SK-N-SH treated with all-trans-retinoic acid at 6 μM for 48 hours (cell line): ENCODE measurements at regions not wholly inside any gene's neighbourhood (a gene's known extent, or its start where the extent isn't known, plus 50 kb on each side); places are given as distances from the start of the nearest gene placed in this dataset.

Source experiments
- ATAC-seq: fragments of 200-7000 bp; cut with Tn5 transposase; 3 replicates; pipeline ENCODE4 v1.9.1; 2020; ENCODE audit warnings: mild to moderate bottlenecking, moderate library complexity
- ARNTL ChIP-seq: fragments of 450-650 bp; formaldehyde crosslinking; IDR thresholded peaks from 2 replicates; pipeline ENCODE4 v1.5.0; 2020; ENCODE audit warnings: low read depth, mild to moderate bottlenecking, moderate library complexity, borderline replicate concordance
- BACH2 ChIP-seq: fragments of 250-450 bp; sonication (Bioruptor Pico); IDR thresholded peaks from 2 replicates; pipeline ENCODE4 v1.9.0; 2021; ENCODE audit warnings: mild to moderate bottlenecking, borderline replicate concordance
- ISL1 ChIP-seq: fragments of 250-450 bp; sonication (Bioruptor Pico); IDR thresholded peaks from 2 replicates; pipeline ENCODE4 v2.1.2; 2022; ENCODE audit warnings: mild to moderate bottlenecking, moderate library complexity
- OSR1 ChIP-seq: fragments of 250-450 bp; sonication (Bioruptor Pico); IDR thresholded peaks from 2 replicates; pipeline ENCODE4 v1.8.0; 2022; ENCODE audit warnings: moderate library complexity, mild to moderate bottlenecking, inconsistent platforms
- PPARA ChIP-seq: fragments of 250-450 bp; sonication (Bioruptor Pico); IDR thresholded peaks from 2 replicates; pipeline ENCODE4 v1.5.0; 2020; ENCODE audit warnings: mild to moderate bottlenecking, borderline replicate concordance
- RARB ChIP-seq: fragments of 250-450 bp; sonication (Bioruptor Pico); IDR thresholded peaks from 2 replicates; pipeline ENCODE4 v1.8.0; 2021; ENCODE audit warnings: mild to moderate bottlenecking, moderate library complexity
- SNAI2 ChIP-seq: fragments of 250-450 bp; sonication (Bioruptor Pico); IDR thresholded peaks from 2 replicates; pipeline ENCODE4 v1.5.0; 2020; ENCODE audit warnings: mild to moderate bottlenecking, moderate library complexity
- TOX ChIP-seq: fragments of 250-450 bp; sonication (Bioruptor Pico); IDR thresholded peaks from 2 replicates; pipeline ENCODE4 v1.8.0; 2021; ENCODE audit warnings: mild to moderate bottlenecking, moderate library complexity, borderline replicate concordance
- ZC3H10 ChIP-seq: fragments of 250-450 bp; sonication (Bioruptor Pico); IDR thresholded peaks from 2 replicates; pipeline ENCODE4 v1.5.1; 2021; ENCODE audit warnings: mild to moderate bottlenecking, moderate library complexity
- ZFP3 ChIP-seq: fragments of 250-450 bp; sonication (Bioruptor Pico); IDR thresholded peaks from 2 replicates; pipeline ENCODE4 v1.5.0; 2020; ENCODE audit warnings: mild to moderate bottlenecking, moderate library complexity
- ZFP30 ChIP-seq: fragments of 450-650 bp; formaldehyde crosslinking; IDR thresholded peaks from 2 replicates; pipeline ENCODE4 v1.5.0; 2022; ENCODE audit warnings: mild to moderate bottlenecking, moderate library complexity
- ZNF565 ChIP-seq: fragments of 450-650 bp; formaldehyde crosslinking; conservative IDR thresholded peaks from 2 replicates; pipeline ENCODE4 v1.5.0; 2020; ENCODE audit warnings: low read depth, mild to moderate bottlenecking, moderate library complexity
- ZNF8 ChIP-seq: fragments of 450-650 bp; formaldehyde crosslinking; IDR thresholded peaks from 2 replicates; pipeline ENCODE4 v1.5.0; 2020; ENCODE audit warnings: mild to moderate bottlenecking, moderate library complexity
- TF ChIP-seq, protein P1 (sequence below): fragments of 250-450 bp; sonication (Bioruptor Pico); IDR thresholded peaks from 2 replicates; pipeline ENCODE4 v1.5.1; 2021; ENCODE audit warnings: mild to moderate bottlenecking, moderate library complexity
- TF ChIP-seq, protein P2 (sequence below): fragments of 250-450 bp; sonication (Bioruptor Pico); IDR thresholded peaks from 2 replicates; pipeline ENCODE4 v1.5.0; 2020; ENCODE audit warnings: mild to moderate bottlenecking, moderate library complexity
- TF ChIP-seq, protein P3 (sequence below): fragments of 250-450 bp; sonication (Bioruptor Pico); IDR thresholded peaks from 2 replicates; pipeline ENCODE4 v1.8.0; 2021; ENCODE audit warnings: low read depth, mild to moderate bottlenecking, moderate library complexity, borderline replicate concordance
- TF ChIP-seq, protein P4 (sequence below): fragments of 250-450 bp; sonication (Bioruptor Pico); IDR thresholded peaks from 2 replicates; pipeline ENCODE4 v1.8.0; 2020; ENCODE audit warnings: mild to moderate bottlenecking, moderate library complexity, borderline replicate concordance

DNA sequence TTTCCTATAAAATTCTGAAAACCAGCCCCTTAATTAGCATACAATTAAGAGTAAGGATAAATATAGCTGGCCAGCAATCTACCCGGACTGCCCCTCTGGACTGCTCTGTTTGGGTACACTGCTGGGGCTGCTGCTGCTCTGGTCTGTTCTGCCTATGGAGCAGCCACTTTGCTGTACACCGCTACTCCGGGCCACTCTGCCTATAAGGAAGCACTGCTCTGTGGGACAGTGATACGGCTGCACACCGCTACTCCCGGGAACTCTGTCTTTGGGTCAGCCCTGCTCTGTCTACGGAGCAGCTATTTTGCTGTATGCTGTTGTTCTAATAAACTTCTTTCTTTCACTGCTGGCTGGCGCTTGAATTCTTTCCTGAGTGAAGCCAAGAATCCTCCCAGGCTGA lies 316.5 kb upstream of the PLSCR5 start (continued):
- TF ChIP-seq, protein P1, sequence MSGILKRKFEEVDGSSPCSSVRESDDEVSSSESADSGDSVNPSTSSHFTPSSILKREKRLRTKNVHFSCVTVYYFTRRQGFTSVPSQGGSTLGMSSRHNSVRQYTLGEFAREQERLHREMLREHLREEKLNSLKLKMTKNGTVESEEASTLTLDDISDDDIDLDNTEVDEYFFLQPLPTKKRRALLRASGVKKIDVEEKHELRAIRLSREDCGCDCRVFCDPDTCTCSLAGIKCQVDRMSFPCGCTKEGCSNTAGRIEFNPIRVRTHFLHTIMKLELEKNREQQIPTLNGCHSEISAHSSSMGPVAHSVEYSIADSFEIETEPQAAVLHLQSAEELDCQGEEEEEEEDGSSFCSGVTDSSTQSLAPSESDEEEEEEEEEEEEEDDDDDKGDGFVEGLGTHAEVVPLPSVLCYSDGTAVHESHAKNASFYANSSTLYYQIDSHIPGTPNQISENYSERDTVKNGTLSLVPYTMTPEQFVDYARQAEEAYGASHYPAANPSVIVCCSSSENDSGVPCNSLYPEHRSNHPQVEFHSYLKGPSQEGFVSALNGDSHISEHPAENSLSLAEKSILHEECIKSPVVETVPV = no peak
- no peak for TF ChIP-seq ARNTL (CRISPR knock-in tag)

DNA sequence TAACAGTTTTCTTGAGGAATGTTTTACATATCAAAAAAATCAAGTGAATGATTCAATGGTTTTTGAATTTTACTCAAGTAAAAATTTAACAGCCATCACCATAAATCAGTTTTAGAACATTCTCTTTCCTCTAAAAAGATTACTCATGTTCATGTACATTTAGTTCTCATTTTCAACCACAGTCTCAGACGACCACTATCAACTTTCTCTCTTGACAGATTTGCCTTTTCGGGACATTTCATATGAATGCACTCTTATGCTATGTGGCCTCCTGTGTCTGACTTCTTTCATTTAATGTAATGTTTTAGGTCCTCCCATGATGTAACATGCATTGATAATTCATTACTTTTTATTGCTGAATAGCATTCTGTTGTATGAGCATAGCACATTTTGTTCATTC lies 309.3 kb upstream of the PLSCR5 start:
- TF ChIP-seq OSR1 (CRISPR knock-in tag) (no peak), ZNF565 (no peak), ZNF8 (CRISPR knock-in tag) (no peak), ZC3H10 (CRISPR knock-in tag) (no peak), ISL1 (CRISPR knock-in tag) (no peak), SNAI2 (CRISPR knock-in tag) (no peak)
- TF ChIP-seq, protein P2, sequence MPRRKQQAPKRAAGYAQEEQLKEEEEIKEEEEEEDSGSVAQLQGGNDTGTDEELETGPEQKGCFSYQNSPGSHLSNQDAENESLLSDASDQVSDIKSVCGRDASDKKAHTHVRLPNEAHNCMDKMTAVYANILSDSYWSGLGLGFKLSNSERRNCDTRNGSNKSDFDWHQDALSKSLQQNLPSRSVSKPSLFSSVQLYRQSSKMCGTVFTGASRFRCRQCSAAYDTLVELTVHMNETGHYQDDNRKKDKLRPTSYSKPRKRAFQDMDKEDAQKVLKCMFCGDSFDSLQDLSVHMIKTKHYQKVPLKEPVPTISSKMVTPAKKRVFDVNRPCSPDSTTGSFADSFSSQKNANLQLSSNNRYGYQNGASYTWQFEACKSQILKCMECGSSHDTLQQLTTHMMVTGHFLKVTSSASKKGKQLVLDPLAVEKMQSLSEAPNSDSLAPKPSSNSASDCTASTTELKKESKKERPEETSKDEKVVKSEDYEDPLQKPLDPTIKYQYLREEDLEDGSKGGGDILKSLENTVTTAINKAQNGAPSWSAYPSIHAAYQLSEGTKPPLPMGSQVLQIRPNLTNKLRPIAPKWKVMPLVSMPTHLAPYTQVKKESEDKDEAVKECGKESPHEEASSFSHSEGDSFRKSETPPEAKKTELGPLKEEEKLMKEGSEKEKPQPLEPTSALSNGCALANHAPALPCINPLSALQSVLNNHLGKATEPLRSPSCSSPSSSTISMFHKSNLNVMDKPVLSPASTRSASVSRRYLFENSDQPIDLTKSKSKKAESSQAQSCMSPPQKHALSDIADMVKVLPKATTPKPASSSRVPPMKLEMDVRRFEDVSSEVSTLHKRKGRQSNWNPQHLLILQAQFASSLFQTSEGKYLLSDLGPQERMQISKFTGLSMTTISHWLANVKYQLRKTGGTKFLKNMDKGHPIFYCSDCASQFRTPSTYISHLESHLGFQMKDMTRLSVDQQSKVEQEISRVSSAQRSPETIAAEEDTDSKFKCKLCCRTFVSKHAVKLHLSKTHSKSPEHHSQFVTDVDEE = no peak
- TF ChIP-seq, protein P3, sequence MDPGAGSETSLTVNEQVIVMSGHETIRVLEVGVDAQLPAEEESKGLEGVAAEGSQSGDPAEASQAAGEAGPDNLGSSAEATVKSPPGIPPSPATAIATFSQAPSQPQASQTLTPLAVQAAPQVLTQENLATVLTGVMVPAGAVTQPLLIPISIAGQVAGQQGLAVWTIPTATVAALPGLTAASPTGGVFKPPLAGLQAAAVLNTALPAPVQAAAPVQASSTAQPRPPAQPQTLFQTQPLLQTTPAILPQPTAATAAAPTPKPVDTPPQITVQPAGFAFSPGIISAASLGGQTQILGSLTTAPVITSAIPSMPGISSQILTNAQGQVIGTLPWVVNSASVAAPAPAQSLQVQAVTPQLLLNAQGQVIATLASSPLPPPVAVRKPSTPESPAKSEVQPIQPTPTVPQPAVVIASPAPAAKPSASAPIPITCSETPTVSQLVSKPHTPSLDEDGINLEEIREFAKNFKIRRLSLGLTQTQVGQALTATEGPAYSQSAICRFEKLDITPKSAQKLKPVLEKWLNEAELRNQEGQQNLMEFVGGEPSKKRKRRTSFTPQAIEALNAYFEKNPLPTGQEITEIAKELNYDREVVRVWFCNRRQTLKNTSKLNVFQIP (CRISPR knock-in tag) = no peak
- ATAC-seq = no peak

DNA sequence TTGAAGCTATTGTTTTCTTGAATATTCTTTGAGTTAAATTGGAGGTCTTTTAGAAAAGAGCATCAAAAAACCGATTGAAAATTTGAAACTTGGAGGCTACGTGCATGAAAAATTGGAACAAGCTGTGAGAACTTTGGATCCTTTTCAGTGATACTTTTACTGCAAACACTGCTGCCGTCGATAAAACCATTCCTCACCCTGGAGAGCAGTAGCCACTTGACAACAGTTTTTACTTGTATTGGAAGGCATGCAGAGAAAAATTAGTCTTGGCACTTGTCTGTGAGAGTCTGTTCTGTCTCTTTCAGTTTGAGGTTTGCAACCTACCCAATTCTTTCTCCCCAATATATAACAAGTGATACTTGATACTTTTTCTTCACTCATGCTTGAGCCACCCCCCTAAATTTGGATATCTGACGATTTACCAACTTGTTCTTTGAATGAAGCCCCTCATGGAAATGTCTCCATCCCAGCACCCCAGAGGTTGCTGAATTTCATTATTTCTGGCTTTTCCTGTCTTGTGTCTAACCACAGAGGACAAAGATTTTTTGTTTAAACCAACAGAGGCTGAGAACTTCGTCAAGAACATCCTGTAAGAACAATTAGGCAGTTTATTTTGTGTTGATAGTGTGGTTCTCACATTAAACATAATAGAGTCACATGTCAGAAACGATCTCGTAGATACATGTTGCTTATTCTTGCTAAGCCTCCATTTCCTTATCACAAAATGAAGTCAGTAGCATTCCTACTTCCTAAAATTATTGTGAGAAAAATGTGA lies 307.3 kb upstream of the PLSCR5 start:
- ATAC-seq = no peak
- TF ChIP-seq OSR1 (CRISPR knock-in tag) = no peak
- TF ChIP-seq BACH2 (CRISPR knock-in tag) = no peak
- TF ChIP-seq, protein P4, sequence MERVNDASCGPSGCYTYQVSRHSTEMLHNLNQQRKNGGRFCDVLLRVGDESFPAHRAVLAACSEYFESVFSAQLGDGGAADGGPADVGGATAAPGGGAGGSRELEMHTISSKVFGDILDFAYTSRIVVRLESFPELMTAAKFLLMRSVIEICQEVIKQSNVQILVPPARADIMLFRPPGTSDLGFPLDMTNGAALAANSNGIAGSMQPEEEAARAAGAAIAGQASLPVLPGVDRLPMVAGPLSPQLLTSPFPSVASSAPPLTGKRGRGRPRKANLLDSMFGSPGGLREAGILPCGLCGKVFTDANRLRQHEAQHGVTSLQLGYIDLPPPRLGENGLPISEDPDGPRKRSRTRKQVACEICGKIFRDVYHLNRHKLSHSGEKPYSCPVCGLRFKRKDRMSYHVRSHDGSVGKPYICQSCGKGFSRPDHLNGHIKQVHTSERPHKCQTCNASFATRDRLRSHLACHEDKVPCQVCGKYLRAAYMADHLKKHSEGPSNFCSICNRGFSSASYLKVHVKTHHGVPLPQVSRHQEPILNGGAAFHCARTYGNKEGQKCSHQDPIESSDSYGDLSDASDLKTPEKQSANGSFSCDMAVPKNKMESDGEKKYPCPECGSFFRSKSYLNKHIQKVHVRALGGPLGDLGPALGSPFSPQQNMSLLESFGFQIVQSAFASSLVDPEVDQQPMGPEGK = no peak
- TF ChIP-seq SNAI2 (CRISPR knock-in tag) = no peak
- TF ChIP-seq TOX (CRISPR knock-in tag) = no peak

DNA sequence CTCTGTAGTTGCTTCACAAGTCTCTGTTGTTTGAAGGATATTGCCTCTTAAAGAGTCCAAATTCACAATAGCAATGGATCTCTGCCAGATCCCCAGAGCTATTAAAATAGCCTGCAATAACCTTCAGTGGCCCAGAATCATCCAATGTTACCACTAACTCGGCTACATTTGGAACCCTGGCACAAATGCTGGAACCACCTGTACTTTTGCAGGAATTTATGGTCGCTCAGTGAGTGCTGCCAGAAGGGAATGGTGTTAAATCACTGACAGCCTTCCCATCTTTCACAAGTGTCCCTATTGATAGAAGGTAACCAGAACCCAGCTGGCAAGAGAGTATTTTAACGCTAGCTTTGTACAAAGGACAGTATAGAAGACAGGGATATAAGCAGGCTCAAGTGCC lies 298.8 kb upstream of the PLSCR5 start:
- ATAC-seq = no peak
- TF ChIP-seq ZFP30 (CRISPR knock-in tag) = no peak
- no peak for TF ChIP-seq RARB (CRISPR knock-in tag)
- TF ChIP-seq PPARA = no peak
- TF ChIP-seq ZFP3 (CRISPR knock-in tag) = no peak
- TF ChIP-seq, protein P3 (CRISPR knock-in tag) = no peak
- TF ChIP-seq ZNF565 = no peak
- TF ChIP-seq, protein P2 = no peak
